GM19238 (cell line): ENCODE measurements at regions not wholly inside any gene's neighbourhood (a gene's known extent, or its start where the extent isn't known, plus 50 kb on each side); places are given as distances from the start of the nearest gene placed in this dataset.
"Not testable (repeated sequence)": the region's sequence is repeated elsewhere in the genome, so short reads cannot be mapped to it uniquely, and the experiment has no call there.

ENCODE experiments used
- DNase-seq: peaks from one replicate; pipeline ENCODE4 v3.0.0; 2011; ENCODE audit warnings: low spot score; ENCODE audit not compliant: insufficient read length

DNA sequence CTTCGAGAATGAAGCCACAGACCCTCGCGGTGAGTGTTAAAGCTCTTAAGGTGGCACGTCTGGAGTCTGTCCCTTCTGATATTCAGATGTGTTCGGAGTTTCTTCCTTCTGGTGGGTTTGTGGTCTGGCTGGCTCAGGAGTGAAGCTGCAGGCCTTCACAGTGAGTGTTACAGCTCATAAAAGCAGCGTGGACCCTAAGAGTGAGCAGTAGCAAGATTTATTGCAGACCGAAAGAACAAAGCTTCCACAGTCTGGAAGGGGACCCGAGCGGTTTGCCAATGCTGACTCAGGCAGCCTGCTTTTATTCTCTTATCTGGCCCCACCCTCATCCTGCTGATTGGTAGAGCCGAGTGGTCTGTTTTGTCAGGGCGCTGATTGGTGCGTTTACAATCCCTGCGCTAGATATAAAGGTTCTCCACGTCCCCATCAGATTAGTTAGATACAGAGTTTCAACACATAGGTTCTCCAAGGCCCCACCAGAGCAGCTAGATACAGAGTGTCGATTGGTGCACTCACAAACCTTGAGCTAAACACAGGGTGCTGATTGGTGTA lies 758.1 kb downstream of the SLC6A15 start:
- not testable (repeated sequence) for DNase-seq

GRCh38 chr12:84150201-84150600 lies 762.4 kb downstream of the SLC6A15 start:
- DNase-seq, result no peak

DNA sequence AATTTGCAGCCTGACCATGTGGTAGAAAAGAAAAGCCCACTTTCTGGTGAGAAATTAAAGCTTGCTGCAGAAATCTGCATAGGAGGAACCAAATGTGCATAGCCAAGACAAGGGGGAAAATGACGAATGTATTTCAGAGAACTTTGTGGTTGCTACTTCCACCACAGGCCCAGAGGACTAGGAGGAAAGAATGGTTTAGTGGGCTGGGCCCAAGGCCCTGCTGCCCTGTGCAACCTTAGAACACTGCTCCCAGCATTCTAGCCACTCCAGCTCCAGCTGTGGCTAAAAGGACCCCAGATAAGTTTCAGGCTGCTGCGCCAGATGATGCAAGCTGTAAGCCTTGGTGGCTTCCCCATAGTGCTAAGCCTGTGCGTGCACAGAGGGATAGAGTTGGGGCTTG lies 764.3 kb downstream of the SLC6A15 start:
- no peak for DNase-seq

DNA sequence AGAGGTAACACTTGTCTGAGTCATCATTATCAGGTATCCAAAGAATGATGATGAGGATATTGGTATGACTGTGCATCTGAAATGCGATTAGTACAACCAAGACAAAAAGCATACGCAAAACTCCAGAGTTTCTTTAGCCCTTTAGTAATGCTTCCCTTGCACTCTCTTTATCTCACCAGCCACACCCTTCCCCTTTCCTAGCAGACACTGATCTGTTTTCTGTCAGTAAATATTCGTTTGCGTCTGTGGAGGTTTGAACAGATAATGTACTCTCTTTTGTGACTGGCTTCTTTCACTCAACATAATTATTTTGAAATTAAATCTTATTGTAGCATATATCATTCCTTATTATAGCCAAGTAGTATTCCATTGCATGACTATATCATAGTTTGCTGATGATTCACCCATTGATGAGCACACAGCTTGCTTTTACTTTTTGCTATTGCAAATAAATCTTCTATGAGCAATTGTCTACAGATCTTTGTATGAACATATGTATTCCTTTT lies 775.7 kb downstream of the SLC6A15 start:
- DNase-seq, result no peak

DNA sequence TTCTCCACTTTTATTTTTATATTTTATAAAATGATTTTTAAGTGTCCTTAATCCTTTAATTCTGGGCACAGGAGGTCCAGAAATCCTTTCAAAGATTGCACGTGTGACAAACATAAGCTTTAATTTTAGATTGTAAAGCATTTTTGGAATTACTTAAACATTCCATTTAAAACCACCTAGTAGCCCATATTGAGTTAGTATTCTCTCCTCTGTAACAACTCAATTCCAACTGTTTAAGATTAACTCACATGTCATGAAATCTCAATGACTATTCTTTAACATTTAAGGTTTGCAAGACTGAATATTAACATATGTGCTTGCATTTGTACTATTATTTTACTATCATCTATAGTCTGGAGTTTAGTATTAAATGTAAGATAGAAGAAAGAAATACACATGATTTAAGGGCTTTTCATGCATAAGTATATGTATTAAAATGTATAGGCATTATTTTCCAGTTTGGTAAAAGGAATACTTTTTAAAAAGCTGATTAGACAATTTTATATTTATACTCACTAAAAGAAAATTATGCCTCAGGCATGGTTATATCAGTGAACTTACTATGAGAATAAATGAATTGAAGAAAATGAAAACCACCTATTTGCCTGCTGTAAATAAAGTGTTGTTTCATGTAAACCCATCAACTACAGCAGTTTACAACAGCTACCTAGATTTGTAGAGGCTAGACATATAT lies 776.9 kb downstream of the SLC6A15 start:
- no peak for DNase-seq

GRCh38 chr12:84134797-84135366 lies 777.7 kb downstream of the SLC6A15 start:
- DNase-seq, result no peak

DNA sequence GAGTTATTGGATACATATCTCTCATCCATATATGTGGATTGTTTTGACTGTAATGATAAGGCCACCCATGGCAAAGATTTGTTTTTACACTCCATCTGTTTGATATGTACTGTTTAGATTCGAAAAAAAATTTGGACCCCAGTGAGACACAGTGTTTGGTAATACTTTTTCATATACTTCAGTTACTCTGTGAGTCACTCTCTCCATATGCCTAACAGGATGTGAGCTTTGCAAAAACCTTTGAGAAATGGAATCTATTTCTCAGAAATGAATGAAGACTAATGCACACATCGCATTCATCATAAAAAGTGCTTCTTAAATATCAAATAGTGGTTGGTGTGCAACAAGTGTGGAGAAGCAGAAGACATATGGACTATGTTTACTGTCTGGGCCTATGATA lies 781.5 kb downstream of the SLC6A15 start:
- no peak for DNase-seq

GRCh38 chr12:84128117-84128991 lies 784.2 kb downstream of the SLC6A15 start:
- no peak for DNase-seq

DNA sequence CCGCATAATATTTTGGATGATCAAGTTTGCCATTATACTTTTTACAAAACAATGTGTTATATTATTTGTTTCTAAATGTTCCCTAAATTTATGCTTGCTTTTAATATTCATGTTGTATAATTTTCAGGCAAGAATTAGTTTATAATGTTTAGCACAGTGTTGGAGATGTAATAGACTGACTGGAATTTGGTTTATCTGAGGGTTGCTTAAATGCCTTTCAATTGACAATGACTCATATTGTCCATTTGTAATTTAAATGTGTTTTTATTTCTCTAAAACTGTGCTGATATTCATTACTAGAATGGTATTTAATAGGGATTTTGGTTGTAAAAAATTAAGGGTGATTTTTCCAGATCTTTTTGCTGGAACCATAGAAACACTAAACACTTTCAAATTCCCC lies 788.4 kb downstream of the SLC6A15 start:
- DNase-seq, result no peak

DNA sequence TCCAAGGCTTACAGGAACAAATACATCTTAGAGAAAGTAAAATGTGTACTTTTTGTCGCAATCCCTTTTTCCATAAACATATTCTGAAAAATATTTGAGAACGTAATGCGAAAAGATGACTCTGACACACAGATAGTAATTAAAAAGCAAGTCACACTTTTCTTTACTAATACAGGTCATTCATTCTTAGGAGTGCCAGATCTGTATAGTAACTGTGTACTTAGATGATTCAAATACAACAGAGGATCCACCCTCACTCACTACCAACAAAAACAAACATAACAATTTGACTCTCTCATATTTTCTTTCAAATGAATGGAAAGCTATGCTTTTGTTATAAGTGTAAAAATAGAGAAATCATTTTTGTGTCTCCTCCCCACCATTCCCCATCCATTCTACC lies 795.4 kb downstream of the SLC6A15 start:
- DNase-seq, result no peak

DNA sequence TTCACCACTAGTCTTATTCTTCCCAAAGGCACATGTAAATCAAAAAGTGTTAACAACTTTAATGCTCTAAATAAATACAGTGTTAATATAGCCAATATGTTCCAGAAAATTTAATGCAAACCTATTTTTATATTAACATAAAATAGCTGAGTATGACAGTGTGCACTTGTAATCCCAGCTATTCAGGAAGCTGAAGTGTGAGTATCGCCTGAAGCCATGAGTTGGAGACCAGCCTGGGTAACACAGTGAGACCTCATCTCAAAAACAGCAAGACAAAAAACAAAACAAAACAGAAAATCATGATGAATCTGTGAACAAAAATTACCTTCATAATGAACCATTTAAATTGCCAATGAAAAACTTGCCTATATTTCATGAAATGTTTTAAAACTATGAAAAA lies 798.9 kb downstream of the SLC6A15 start:
- no peak for DNase-seq

- not testable (repeated sequence) for DNase-seq
Observed at GRCh38 chr12:84103886-84104285, 808.7 kb downstream of the SLC6A15 start.

GRCh38 chr12:84101963-84102362 lies 810.6 kb downstream of the SLC6A15 start:
- not testable (repeated sequence) for DNase-seq

- DNase-seq, result not testable (repeated sequence)
Observed at GRCh38 chr12:84099591-84099990, 813.0 kb downstream of the SLC6A15 start.

DNA sequence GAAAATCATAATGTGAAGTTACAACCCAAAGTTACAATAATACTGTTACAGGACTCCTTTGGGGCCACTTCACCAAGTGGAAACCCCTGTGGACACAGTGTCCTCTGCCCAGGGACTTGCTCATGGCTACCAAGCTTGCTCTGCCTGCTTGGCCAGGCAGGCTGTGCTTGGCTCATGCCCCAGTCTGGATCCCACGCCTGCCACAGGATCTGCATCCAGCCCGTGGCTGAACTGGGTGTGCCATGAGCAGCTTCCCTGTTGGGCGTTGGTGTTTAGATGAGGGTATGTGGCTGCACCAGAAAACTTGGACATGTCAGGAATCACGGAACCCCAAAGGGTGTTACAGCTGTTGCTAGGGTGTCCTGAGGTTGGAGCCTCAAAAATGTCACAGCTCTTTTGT lies 820.9 kb downstream of the SLC6A15 start:
- DNase-seq, result no peak

DNA sequence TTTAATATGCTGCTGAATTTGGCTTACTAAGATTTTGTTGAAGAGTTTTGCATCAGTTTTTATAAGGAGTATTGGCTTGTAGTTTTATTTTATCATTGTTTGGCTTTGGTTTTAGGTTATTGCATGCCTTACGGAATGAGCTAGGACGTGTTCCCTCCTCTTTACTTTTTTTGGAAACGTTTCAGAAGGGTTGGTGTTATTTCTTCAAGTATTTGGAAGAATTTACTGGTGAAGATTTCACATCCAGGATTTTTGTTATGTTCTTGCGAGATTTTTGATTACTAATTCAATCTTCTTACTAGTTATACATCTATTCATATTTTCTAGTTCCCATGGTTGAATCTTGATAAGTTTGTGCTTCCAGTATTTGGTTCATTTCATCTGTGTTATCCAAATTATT lies 823.2 kb downstream of the SLC6A15 start:
- DNase-seq, result no peak

DNA sequence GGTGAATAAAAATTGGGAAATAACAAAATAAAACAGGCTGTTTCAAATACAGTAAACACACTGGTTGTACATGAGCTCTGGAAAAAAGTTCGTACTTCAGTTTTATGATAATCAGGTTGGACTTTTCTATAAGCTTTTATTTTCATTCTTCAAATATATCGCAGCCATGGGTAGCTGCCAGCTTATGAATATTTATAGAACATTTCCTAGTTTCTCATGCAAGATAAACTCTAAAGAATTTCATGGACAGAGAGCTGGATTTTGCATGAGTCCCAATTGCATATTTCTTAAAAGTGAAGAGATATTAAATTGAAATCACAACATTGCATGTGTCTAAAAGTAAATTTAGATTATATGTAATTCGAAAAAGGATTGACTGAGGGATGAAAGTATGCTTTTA lies 827.6 kb downstream of the SLC6A15 start:
- DNase-seq, result no peak

DNA sequence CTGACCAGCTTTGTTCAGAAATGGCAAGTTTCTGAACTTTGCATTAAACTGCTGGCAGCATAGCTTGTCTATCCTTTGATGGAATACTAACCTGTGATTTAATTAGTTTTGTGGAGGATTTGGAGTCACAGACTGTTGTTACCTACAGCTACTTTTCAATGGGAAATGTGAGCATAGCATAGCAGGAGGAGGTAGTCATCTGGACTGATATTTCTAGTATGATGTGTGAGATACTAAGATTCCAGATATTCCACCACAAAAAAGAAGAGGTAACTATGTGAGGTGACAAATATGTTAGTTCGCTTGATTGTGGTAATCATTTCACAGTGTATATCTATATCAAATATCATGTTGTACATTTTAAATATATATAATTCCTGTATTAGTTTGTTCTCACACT lies 833.0 kb downstream of the SLC6A15 start:
- DNase-seq, result no peak

GRCh38 chr12:84077679-84078078 lies 834.9 kb downstream of the SLC6A15 start:
- DNase-seq, result no peak

DNA sequence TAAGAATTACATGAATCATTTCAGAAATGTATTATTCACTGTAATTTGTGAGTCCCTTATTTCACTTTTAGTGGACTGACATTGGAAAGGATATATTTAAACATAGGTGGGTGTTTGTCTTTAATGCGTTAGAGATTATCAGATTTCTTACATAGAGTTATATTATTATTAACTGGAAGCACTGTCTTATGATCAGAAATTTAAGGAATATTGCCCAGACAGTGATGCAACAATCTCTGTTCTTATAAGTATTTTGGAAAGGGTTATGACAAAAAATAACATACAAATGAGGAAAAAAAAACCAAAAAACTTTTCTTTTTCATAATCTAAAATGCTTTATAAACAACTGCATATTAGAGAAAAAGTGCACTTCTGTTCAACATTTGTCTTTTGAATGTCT lies 836.6 kb downstream of the SLC6A15 start:
- no peak for DNase-seq

DNA sequence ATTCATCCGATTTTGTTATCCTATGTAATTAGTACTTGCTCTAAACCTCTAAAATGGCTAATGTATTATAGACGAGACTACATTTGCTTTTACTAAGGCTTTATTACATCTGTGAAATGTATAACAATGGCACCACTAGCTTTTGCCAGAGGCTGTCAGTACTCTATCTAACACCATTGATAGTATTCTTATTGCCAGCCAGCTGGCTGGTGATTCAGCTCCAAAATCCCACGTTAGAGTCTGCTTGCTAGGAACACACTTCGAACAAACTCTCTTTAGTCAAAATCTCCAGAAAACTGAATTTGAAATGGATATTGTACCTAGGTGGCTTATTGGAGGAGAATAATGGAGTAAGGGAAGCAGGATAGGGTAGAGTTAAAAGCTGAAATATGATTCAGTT lies 839.2 kb downstream of the SLC6A15 start:
- DNase-seq, result no peak

GRCh38 chr12:84072961-84073360 lies 839.6 kb downstream of the SLC6A15 start:
- DNase-seq, result no peak
